HG02642 (cell line): ENCODE measurements at regions not wholly inside any gene's neighbourhood (a gene's known extent, or its start where the extent isn't known, plus 50 kb on each side); places are given as distances from the start of the nearest gene placed in this dataset.
"Not testable (repeated sequence)": the region's sequence is repeated elsewhere in the genome, so short reads cannot be mapped to it uniquely, and the experiment has no call there.

Experiments used
- ATAC-seq: cut with Tn5 transposase; IDR thresholded peaks from one replicate; pipeline ENCODE4 v1.9.1; 2021; ENCODE audit warnings: mild to moderate bottlenecking; ENCODE audit not compliant: unreplicated experiment, poor library complexity

DNA sequence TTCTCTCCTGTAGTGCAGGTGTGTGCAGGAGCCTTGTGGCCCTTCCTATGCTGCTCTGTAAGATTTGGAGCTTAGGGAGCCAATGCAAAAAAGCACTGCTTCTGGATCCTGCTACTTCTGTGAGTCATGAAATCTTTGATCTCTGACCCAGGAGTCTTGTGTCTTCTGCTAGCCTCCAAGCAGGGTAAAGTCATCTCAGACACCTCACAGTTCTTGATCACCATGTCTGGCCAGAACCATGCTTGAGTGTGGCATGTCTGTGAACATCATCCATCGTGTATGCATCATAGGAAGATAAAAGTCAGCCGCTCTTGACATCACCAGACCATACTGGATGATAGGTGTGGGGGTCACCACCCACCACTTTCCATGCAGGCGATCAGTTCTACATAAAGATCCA, 247.8 kb downstream of the RPLP1 start:
- ATAC-seq, result no peak

DNA sequence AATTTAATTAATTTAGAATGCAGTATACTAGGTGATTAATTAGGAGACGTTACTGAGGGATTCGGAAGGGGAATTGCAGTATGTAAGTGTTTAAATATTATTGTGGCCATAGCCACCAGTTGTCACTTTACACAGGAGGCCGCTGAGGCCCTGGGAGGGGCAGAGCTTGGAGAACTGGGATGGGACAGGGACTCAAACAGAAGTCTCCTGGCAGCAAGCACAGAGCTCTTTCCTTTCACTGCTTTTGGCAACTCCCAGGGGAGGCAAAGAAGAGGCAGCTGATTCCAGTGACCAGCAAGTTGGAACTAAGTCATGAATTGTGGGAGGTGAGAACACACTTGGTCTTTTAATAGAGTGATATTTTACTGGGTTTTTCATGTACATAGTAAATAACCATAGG, 248.6 kb downstream of the RPLP1 start:
- ATAC-seq, result no peak

GRCh38 chr15:69703532-69704187, 251.0 kb downstream of the RPLP1 start:
- ATAC-seq, result no peak

DNA sequence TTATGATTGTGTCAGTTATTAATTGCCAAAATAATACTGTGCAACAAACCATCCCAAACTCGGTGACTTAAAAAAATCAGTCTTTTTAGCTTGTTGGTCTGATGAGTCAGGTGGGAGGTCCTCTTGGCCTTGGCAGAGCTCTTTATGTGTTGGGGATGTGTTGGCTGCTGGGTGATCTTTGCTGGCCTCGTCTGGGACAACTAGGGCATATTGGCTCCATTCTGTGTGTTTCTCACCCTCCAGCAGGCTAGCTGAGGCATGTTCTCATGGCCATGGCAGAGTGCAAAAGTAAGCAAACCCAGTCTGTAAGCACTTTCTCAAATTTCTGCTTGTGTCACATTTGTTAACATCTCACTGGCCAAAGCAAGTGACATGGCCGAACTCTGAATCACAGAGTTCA, 251.6 kb downstream of the RPLP1 start:
- ATAC-seq, result no peak

DNA sequence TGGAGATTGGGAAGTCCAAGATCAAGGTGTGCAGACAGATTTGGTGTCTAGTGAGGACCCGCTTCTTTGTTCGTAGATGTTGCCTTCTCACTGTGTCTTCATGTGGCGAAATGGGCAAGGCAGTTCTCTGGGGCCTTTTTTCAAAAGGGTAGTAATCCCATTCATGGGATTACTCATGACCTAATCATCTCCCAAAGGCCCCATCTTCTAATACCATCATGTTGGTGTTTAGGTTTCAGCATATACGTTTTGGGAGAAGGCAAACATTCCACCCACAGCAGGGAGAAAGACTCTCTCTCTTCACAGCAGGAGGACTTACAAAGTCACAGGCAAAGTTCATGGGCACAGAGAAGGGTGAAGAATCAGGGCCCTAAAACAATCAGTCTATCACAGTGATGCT, 252.1 kb downstream of the RPLP1 start:
- no peak for ATAC-seq

- ATAC-seq, result no peak
Observed at GRCh38 chr15:69706353-69707097, 253.9 kb downstream of the RPLP1 start.

DNA sequence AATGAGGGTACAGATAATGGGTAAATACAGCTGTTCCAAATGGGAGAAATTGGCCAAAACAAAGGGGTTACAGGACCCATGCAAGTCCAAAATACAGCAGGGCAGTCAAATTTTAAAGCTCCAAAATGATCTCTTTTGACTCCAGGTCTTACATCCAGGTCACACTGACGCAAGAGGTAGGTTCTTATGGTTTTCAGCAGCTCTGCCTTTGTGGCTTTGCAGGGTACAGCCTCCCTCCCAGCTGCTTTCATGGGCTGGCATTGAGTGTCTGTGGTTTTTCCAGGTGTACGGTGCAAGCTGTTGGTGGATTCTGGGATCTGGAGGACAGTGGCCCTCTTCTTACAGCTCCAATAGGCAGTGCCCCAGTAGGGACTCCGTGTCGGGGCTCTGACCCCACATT, 254.6 kb downstream of the RPLP1 start:
- not testable (repeated sequence) for ATAC-seq

GRCh38 chr15:69708436-69709122, 256.0 kb downstream of the RPLP1 start:
- not testable (repeated sequence) for ATAC-seq

DNA sequence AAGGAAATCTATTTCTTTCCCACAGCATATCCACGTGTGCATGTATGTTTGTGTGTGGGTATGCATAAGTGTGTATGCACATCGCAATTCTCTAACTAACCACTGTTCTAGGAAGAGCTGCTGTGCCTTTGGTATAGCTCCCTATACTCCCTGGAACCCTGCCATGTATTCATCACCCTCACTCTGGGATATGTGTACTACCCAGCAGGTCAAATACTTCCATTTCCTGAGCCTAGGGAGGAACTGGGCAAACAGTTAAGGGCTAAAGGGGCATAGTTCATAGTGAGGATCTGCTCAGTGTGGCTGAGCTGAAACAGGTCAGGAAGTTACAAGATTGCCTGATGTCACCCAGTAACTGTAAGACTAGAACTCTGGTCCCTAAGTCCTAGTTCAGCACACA, 260.4 kb downstream of the RPLP1 start:
- no peak for ATAC-seq

- ATAC-seq, result peak; percentile 84
Observed at GRCh38 chr15:69713726-69714559, 261.3 kb downstream of the RPLP1 start.

GRCh38 chr15:69715210-69715609, 262.6 kb downstream of the RPLP1 start:
- no peak for ATAC-seq

- no peak for ATAC-seq
Observed at GRCh38 chr15:69718436-69718835, 265.8 kb downstream of the RPLP1 start.

GRCh38 chr15:69718916-69719315, 266.3 kb downstream of the RPLP1 start:
- ATAC-seq, result no peak

GRCh38 chr15:69719527-69720240, 267.1 kb downstream of the RPLP1 start:
- no peak for ATAC-seq

- ATAC-seq, result no peak
Observed at GRCh38 chr15:69720536-69720935, 267.9 kb downstream of the RPLP1 start.

DNA sequence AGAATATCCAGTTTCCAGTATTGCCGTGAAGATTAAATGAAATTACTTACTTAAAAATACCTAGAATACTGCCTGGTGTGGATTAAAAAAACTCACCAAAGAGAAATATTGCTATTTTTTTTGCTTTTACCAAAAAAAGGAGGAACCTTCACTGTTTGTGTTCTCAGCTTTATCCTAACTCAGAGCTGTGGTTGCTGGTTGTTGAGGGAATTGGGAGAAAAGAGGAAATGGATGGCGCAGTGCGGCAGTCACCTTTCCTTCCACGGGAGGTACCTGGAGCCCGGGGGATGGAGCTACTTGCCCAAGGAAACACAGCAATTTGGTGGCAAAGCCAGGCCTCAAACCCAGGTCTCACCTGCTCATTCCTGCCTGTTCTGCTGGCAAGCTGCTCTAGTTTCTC, 270.3 kb downstream of the RPLP1 start:
- ATAC-seq, result no peak

- ATAC-seq, result no peak
Observed at GRCh38 chr15:69723404-69724096, 270.9 kb downstream of the RPLP1 start.

- ATAC-seq, result no peak
Observed at GRCh38 chr15:69724333-69724732, 271.7 kb downstream of the RPLP1 start.

DNA sequence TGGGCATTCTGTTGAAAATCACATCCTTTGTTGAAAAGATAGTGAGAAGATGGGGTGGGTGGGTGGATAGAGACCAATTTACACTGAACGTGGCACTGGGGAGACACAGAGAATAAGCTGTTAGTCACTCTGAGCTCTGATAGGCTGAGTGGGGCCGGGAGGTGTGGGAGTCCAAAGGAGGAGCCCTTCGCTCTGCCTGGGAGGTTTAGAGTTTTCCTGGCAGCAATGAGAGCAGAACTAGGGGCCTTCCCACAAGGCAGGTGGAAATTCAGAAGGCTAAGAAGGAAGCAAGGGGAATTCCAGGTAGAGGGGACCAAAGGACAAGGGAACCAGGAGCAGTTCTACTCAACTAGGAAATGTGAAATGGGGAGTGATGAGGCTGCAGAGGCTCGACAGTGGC, 272.7 kb downstream of the RPLP1 start:
- ATAC-seq, result no peak
